ENCODE measurements at regions not wholly inside any gene's neighbourhood (a gene's known extent, or its start where the extent isn't known, plus 50 kb on each side); places are given as distances from the start of the nearest gene placed in this dataset.
A peak's percentile ranks its signal among the peaks of the same experiment; 100 is the strongest.

- 59% methylated on average over 1 of the region's 1 CpG for WGBS
- Histone ChIP-seq H3K4me1 (ENCODE audit: insufficient read depth) (no peaks in the 10 kb centered on the region), H3K4me3 (ENCODE audit: low read depth, low read length) (no peak overlapping the region), H3K27ac (ENCODE audit: low read depth) (no peak overlapping the region), H3K36me3 (ENCODE audit: insufficient read depth) (no peaks in the 10 kb centered on the region)
- DNase-seq (ENCODE audit: extremely low spot score): no peak
Measured at GRCh38 chr20:55596431-55596830, 408.9 kb downstream of the CBLN4 start.

- H3K4me3 ChIP-seq (ENCODE audit: low read depth, low read length): no peak overlapping the region
Measured at GRCh38 chr20:55592866-55593265, 412.5 kb downstream of the CBLN4 start.

GRCh38 chr20:55586610-55587009 is 418.7 kb downstream of the CBLN4 start:
- no peak for DNase-seq (ENCODE audit: extremely low spot score)
- Histone ChIP-seq H3K27ac (ENCODE audit: low read depth) (no peak overlapping the region), H3K4me1 (ENCODE audit: insufficient read depth) (no peaks in the 10 kb centered on the region), H3K36me3 (ENCODE audit: insufficient read depth) (no peaks in the 10 kb centered on the region), H3K4me3 (ENCODE audit: low read depth, low read length) (no peak overlapping the region)
- WGBS: 63% methylated on average over 4 of the region's 4 CpGs

More at GRCh38 chr20:55592866-55593265, 412.5 kb downstream of the CBLN4 start:
- no peaks in the 10 kb centered on the region for H3K36me3 ChIP-seq (ENCODE audit: insufficient read depth)
- 90% methylated on average over 8 of the region's 8 CpGs for WGBS
- DNase-seq (ENCODE audit: extremely low spot score): no peak
- no peak overlapping the region for H3K27ac ChIP-seq (ENCODE audit: low read depth)
- no peaks in the 10 kb centered on the region for H3K4me1 ChIP-seq (ENCODE audit: insufficient read depth)

GRCh38 chr20:55584964-55585363 is 420.4 kb downstream of the CBLN4 start:
- H3K4me3 ChIP-seq (ENCODE audit: low read depth, low read length): no peak overlapping the region
- no peaks in the 10 kb centered on the region for H3K36me3 ChIP-seq (ENCODE audit: insufficient read depth)
- 96% methylated on average over 1 of the region's 1 CpG for WGBS
- no peak overlapping the region for H3K27ac ChIP-seq (ENCODE audit: low read depth)
- H3K4me1 ChIP-seq (ENCODE audit: insufficient read depth): no peaks in the 10 kb centered on the region
- no peak for DNase-seq (ENCODE audit: extremely low spot score)

- H3K4me1 ChIP-seq (ENCODE audit: insufficient read depth): no peaks in the 10 kb centered on the region
- H3K4me3 ChIP-seq (ENCODE audit: low read depth, low read length): no peak overlapping the region
- H3K36me3 ChIP-seq (ENCODE audit: insufficient read depth): no peaks in the 10 kb centered on the region
- 96% methylated on average over 2 of the region's 2 CpGs for WGBS
- no peak overlapping the region for H3K27ac ChIP-seq (ENCODE audit: low read depth)
- no peak for DNase-seq (ENCODE audit: extremely low spot score)
Measured at GRCh38 chr20:55584307-55584706, 421.0 kb downstream of the CBLN4 start.

- 69% methylated on average over 1 of the region's 1 CpG for WGBS
- no peaks in the 10 kb centered on the region for H3K36me3 ChIP-seq (ENCODE audit: insufficient read depth)
- no peak overlapping the region for H3K4me3 ChIP-seq (ENCODE audit: low read depth, low read length)
- H3K27ac ChIP-seq (ENCODE audit: low read depth): no peak overlapping the region
- no peaks in the 10 kb centered on the region for H3K4me1 ChIP-seq (ENCODE audit: insufficient read depth)
- no peak for DNase-seq (ENCODE audit: extremely low spot score)
Measured at GRCh38 chr20:55583036-55583435, 422.3 kb downstream of the CBLN4 start.

- no peaks in the 10 kb centered on the region for H3K4me1 ChIP-seq (ENCODE audit: insufficient read depth)
- H3K36me3 ChIP-seq (ENCODE audit: insufficient read depth): no peaks in the 10 kb centered on the region
- H3K27ac ChIP-seq (ENCODE audit: low read depth): no peak overlapping the region
- no peak overlapping the region for H3K4me3 ChIP-seq (ENCODE audit: low read depth, low read length)
- WGBS: 90% methylated on average over 5 of the region's 5 CpGs
- no peak for DNase-seq (ENCODE audit: extremely low spot score)
Measured at GRCh38 chr20:55582498-55582897, 422.8 kb downstream of the CBLN4 start.

GRCh38 chr20:55581519-55581918 is 423.8 kb downstream of the CBLN4 start:
- H3K4me1 ChIP-seq (ENCODE audit: insufficient read depth): no peaks in the 10 kb centered on the region
- H3K4me3 ChIP-seq (ENCODE audit: low read depth, low read length): no peak overlapping the region
- WGBS: 91% methylated on average over 4 of the region's 4 CpGs
- no peak overlapping the region for H3K27ac ChIP-seq (ENCODE audit: low read depth)
- H3K36me3 ChIP-seq (ENCODE audit: insufficient read depth): no peaks in the 10 kb centered on the region
- no peak for DNase-seq (ENCODE audit: extremely low spot score)

GRCh38 chr20:55580475-55580874 is 424.8 kb downstream of the CBLN4 start:
- DNase-seq (ENCODE audit: extremely low spot score): no peak
- Histone ChIP-seq H3K4me1 (ENCODE audit: insufficient read depth) (no peaks in the 10 kb centered on the region), H3K36me3 (ENCODE audit: insufficient read depth) (no peaks in the 10 kb centered on the region), H3K4me3 (ENCODE audit: low read depth, low read length) (no peak overlapping the region), H3K27ac (ENCODE audit: low read depth) (no peak overlapping the region)
- 72% methylated on average over 2 of the region's 2 CpGs for WGBS

- H3K4me1 ChIP-seq (ENCODE audit: insufficient read depth): no peaks in the 10 kb centered on the region
- no peaks in the 10 kb centered on the region for H3K36me3 ChIP-seq (ENCODE audit: insufficient read depth)
- H3K27ac ChIP-seq (ENCODE audit: low read depth): no peak overlapping the region
- DNase-seq (ENCODE audit: extremely low spot score): no peak
- H3K4me3 ChIP-seq (ENCODE audit: low read depth, low read length): no peak overlapping the region
- 83% methylated on average over 2 of the region's 2 CpGs for WGBS
Measured at GRCh38 chr20:55579802-55580201, 425.5 kb downstream of the CBLN4 start.

- H3K4me1 ChIP-seq (ENCODE audit: insufficient read depth): no peaks in the 10 kb centered on the region
- 57% methylated on average over 1 of the region's 1 CpG for WGBS
Measured at GRCh38 chr20:55576981-55577380, 428.3 kb downstream of the CBLN4 start.

GRCh38 chr20:55569084-55569483 is 436.2 kb downstream of the CBLN4 start:
- 60% methylated on average over 3 of the region's 3 CpGs for WGBS
- Histone ChIP-seq H3K27ac (ENCODE audit: low read depth) (no peak overlapping the region), H3K4me3 (ENCODE audit: low read depth, low read length) (no peak overlapping the region), H3K4me1 (ENCODE audit: insufficient read depth) (no peaks in the 10 kb centered on the region), H3K36me3 (ENCODE audit: insufficient read depth) (no peaks in the 10 kb centered on the region)
- peak; percentile 36 for DNase-seq (ENCODE audit: extremely low spot score)

More at GRCh38 chr20:55576981-55577380, 428.3 kb downstream of the CBLN4 start:
- Histone ChIP-seq H3K27ac (ENCODE audit: low read depth) (no peak overlapping the region), H3K36me3 (ENCODE audit: insufficient read depth) (no peaks in the 10 kb centered on the region), H3K4me3 (ENCODE audit: low read depth, low read length) (no peak overlapping the region)
- DNase-seq (ENCODE audit: extremely low spot score): no peak

GRCh38 chr20:55567826-55568225 is 437.5 kb downstream of the CBLN4 start:
- H3K4me1 ChIP-seq (ENCODE audit: insufficient read depth): no peaks in the 10 kb centered on the region
- H3K36me3 ChIP-seq (ENCODE audit: insufficient read depth): no peaks in the 10 kb centered on the region
- 89% methylated on average over 6 of the region's 6 CpGs for WGBS
- no peak for DNase-seq (ENCODE audit: extremely low spot score)
- H3K4me3 ChIP-seq (ENCODE audit: low read depth, low read length): no peak overlapping the region
- no peak overlapping the region for H3K27ac ChIP-seq (ENCODE audit: low read depth)

GRCh38 chr20:55565096-55565773 is 440.1 kb downstream of the CBLN4 start:
- H3K36me3 ChIP-seq (ENCODE audit: insufficient read depth): no peaks in the 10 kb centered on the region
- H3K4me1 ChIP-seq (ENCODE audit: insufficient read depth): no peaks in the 10 kb centered on the region
- WGBS: 70% methylated on average over 5 of the region's 5 CpGs
- no peak for DNase-seq (ENCODE audit: extremely low spot score)
- no peak overlapping the region for H3K4me3 ChIP-seq (ENCODE audit: low read depth, low read length)
- H3K27ac ChIP-seq (ENCODE audit: low read depth): peak overlapping the region; percentile 23

- 88% methylated on average over 3 of the region's 3 CpGs for WGBS
- H3K4me1 ChIP-seq (ENCODE audit: insufficient read depth): no peaks in the 10 kb centered on the region
- no peaks in the 10 kb centered on the region for H3K36me3 ChIP-seq (ENCODE audit: insufficient read depth)
Measured at GRCh38 chr20:55561259-55561658, 444.1 kb downstream of the CBLN4 start.

More at GRCh38 chr20:55561259-55561658, 444.1 kb downstream of the CBLN4 start:
- DNase-seq (ENCODE audit: extremely low spot score): no peak
- Histone ChIP-seq H3K4me3 (ENCODE audit: low read depth, low read length) (no peak overlapping the region), H3K27ac (ENCODE audit: low read depth) (no peak overlapping the region)
